Hepatic stellate cell (primary cell): ENCODE measurements at regions not wholly inside any gene's neighbourhood (a gene's known extent, or its start where the extent isn't known, plus 50 kb on each side); places are given as distances from the start of the nearest gene placed in this dataset.

Source experiments
- DNase-seq: peaks from one replicate; pipeline ENCODE4 v3.0.0; 2011; ENCODE audit warnings: low spot score

DNA sequence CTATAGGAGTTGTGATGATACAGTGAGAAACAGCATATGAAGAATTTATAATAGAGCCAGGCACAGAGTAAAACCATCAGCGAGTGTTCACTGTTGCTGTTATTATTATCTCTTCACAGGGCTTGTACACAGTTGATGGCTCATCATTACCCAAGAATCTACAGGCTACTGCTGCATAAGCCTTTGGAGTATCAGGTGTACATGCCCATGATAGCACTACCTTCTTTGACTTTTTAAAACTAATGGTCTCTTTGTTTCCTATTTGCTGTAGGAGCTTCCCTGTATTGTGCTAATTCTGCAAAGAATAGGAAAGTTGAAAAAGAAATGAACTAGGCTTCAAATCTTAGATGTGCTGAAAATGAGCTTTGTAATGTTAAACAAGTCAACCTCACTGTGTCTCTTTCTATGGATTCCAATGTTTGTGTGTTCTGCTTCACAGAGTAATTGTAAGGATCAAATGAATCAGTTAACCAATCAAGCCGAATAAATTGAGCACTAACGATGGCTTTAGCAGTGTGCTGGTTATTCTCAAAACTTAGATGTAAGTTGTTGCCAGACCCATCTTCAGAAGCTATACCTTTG lies 138.8 kb downstream of the TUSC7 start:
- no peak for DNase-seq

DNA sequence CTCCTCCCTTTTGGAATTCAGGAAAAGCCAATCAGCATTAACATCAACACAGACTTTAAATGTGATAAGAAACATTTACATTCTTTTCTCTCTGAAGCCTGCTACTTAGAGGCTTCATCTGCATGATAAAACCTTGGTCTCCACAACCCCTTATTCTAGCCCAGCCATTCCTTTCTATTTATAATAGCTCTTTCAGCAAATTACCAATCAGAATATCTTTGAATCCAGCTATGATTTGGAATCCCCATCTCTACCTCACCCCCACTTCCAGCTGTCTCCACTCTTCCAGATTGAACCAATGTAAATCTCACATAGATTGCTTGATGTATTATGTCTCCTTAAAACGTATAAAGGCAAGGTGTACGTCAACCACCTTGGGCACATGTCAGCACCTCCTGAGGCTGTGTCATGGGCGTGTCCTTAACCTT lies 139.7 kb downstream of the TUSC7 start:
- DNase-seq = no peak

GRCh38 chr3:116852803-116853202 lies 143.2 kb downstream of the TUSC7 start:
- DNase-seq = no peak

GRCh38 chr3:116863270-116863770 lies 153.7 kb downstream of the TUSC7 start:
- DNase-seq = no peak

DNA sequence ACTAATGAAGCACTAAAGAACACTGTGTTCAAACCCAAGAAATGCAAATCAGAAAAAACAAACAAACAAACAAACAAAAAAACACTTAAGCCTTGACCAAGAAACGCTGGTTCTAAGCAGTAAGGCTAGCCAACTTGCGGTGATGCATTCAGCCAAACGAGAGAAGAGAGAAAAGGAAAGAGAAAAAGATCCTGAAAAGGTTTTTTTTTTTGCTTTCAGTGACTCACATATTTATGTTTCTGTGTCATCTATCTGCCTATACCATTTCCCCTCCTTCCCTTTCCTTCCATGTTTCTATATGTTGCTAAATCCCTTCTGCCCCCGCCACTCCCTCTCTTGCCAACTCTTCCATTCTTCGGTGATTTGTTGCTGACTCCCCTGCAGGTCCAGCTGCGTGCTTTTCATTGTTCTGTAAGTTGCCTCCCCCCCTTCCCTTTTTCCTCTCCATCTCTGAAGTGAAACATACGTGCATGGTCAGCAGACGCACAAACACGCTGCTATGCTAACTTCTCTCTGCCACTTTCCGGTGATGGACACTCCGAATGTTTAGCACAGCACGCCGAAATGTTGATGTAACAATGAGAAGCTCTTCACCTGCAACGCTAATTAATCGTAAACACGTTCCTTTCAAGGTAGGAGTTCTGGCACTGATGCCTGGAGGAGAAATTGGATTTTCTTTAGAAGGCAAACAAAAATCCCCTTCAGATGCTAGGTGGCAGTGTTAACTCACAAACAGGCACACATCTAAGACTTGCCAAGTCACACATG lies 154.4 kb downstream of the TUSC7 start:
- peak; percentile 1 for DNase-seq

DNA sequence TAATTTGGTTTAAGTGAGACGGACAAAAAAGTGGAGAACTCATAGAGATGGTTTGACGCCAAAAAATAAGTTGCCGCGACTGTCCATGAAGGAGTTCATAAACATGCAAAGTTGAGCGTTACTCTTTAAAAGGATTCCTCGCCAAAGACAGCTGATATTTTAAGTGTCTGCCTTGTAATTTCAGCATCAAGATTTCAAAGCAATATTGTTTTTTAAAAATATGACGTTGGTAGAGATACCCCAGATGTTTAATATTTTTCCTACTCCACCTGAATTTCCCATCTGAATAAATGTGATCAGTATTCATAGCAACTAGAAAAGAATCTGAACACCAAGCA lies 155.0 kb downstream of the TUSC7 start:
- no peak for DNase-seq

GRCh38 chr3:116870379-116870778 lies 160.8 kb downstream of the TUSC7 start:
- DNase-seq = no peak

- DNase-seq = no peak
These were observed 162.3 kb downstream of the TUSC7 start for GRCh38 chr3:116871905-116872304.

GRCh38 chr3:116872688-116873087 lies 163.1 kb downstream of the TUSC7 start:
- no peak for DNase-seq

DNA sequence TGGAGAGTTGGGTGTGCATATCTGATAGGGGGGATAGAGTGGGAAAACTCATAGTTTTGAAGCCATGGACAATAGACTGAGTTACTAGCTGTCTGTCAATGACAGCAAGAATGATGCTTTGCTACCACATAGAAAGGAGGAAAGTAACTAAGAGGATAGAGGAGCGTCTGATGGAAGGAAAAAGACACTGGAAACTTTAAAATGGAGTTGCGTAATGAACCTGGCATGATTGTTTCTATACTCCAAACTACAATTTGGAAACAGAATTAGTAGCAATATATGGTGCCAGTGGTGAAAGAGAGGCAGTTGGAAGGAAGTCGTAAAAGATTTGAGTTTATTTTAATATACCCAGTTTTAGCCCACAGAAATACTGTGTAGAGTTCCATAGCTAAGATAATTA lies 163.6 kb downstream of the TUSC7 start:
- DNase-seq = no peak

GRCh38 chr3:116877968-116878367 lies 168.4 kb downstream of the TUSC7 start:
- DNase-seq = no peak

GRCh38 chr3:116886202-116886893 lies 176.8 kb downstream of the TUSC7 start:
- DNase-seq = no peak

DNA sequence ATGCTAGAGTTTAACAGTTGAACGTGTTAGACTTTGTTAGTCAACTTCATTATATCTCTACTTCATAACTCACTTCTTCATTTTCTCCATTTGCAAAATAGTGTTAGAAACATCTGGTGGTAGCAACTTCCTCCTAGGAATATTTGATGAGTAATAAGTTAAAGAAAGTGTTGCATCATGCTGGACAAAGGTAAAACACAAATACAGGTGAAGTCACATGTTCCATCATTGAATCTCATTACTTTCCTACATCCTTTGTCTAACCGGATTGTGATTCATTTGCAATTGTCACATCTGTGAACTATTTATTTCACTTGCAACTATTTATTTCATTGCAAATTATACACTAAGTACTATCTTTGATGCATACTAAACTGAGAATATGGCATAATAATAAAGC lies 186.5 kb downstream of the TUSC7 start:
- DNase-seq = no peak

DNA sequence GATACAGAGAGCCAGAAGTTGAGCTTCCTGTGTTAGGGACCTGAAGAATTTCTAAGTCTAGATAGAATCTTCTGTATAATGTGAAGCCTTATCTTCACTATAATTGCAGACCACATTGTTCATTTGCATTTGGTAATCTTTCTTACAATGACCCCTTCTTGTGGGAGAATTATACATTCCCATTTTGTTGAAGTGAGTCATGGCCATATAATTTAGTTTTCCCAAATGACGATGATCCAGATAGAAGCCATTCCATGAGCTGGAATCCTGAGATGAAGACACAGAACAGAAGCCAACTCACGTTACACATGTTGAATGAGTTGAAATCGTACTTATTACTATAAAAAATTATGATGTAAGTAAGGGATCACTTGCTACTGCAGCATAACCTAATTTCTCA lies 187.8 kb downstream of the TUSC7 start:
- no peak for DNase-seq

GRCh38 chr3:116899253-116899652 lies 189.7 kb downstream of the TUSC7 start:
- DNase-seq = no peak

GRCh38 chr3:116905334-116905733 lies 195.8 kb downstream of the TUSC7 start:
- DNase-seq = no peak

- no peak for DNase-seq
These were observed 196.2 kb downstream of the TUSC7 start for GRCh38 chr3:116905794-116906193.

DNA sequence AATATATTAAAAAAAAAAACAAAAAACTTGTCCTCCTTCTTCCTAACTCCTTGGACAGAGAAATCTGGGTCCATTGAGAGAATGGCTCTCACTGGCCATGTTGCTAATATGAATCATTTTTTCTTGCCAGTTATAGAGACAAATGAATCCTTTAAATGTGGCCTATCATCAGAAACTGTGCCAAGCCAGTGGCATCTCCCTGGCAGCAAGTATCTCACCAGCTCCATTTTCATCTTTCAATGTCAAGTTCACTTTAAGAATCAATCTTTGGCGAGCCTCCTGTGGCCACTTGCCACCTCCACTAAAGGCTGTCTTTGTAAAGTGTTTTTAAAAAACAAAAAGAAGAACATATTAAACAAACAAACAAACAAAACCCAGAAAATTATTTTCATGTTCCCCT lies 202.5 kb downstream of the TUSC7 start:
- DNase-seq = no peak

DNA sequence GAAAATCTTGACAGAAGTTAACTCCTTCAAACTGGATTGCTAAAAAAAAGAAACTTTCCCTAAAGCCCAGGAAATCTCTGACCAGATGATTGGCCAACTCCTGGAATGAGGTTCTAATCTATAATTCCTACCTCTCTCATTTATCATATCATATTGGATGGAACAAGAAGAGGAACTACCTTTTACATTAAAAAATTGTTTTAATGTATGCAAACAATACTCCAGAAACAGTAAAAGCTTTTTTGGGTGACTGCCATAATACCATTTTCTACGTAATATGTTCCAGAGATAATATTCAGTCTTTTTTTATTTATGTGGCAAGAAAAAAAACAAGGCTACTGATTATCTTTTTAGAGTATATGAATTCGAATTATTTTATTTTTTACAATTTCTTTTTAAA lies 204.4 kb downstream of the TUSC7 start:
- DNase-seq = no peak

DNA sequence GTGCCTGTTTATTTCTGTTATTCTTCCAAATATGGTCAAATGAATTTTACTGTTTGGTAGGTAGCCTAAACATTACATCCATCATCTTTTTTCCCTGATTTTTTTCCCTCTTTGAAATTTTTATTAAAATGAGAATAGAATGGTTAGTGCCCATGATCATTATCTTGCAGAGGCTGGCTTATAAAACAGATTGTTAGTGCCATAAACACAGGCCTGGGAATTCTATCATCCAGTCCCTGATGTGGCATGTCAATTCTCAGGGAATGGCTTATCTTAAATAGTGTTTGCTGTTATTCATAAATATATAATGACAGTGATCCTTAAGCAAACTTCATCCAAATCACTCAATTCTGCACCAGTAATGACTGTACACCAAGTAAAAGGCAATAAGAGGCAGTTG lies 207.3 kb downstream of the TUSC7 start:
- no peak for DNase-seq

GRCh38 chr3:116920826-116921610 lies 211.4 kb downstream of the TUSC7 start:
- no peak for DNase-seq

- DNase-seq = no peak
These were observed 218.3 kb downstream of the TUSC7 start for GRCh38 chr3:116927918-116928317.
